Nephron (organoid): ENCODE measurements at regions not wholly inside any gene's neighbourhood (a gene's known extent, or its start where the extent isn't known, plus 50 kb on each side); places are given as distances from the start of the nearest gene placed in this dataset.

Experiments
- H3K27ac Mint-ChIP-seq, 3 experiments: 2 replicates each; pipeline ENCODE4 v1.8.0; 2020; ENCODE audit warnings: mixed read lengths in 3 of 3, mild to moderate bottlenecking in 2 of 3, moderate library complexity in 1 of 3
- H3K27me3 Mint-ChIP-seq: 2 replicates; pipeline ENCODE4 v1.8.0; 2021; ENCODE audit warnings: low read depth, mild to moderate bottlenecking, moderate library complexity, mixed read lengths
- H3K36me3 Mint-ChIP-seq: 2 replicates; pipeline ENCODE4 v1.8.0; 2020; ENCODE audit warnings: low read depth, mixed read lengths
- H3K4me1 Mint-ChIP-seq: 2 replicates; pipeline ENCODE4 v1.8.0; 2020; ENCODE audit warnings: mixed read lengths
- H3K4me3 Mint-ChIP-seq, 3 experiments: 2 replicates each; pipeline ENCODE4 v1.8.0; 2020; ENCODE audit warnings: mild to moderate bottlenecking in 3 of 3, mixed read lengths in 3 of 3, moderate library complexity in 2 of 3
- H3K9me3 Mint-ChIP-seq: 2 replicates; pipeline ENCODE4 v1.8.0; 2020; ENCODE audit warnings: mixed read lengths
- CTCF ChIP-seq, 3 experiments: fragments of 200-600 bp; sonication (generic); IDR thresholded peaks; one replicate each; pipeline ENCODE4 v1.5.0; 2021; ENCODE audit warnings: antibody characterized with exemption in 3 of 3; ENCODE audit not compliant: unreplicated experiment in 3 of 3

GRCh38 chr11:25988178-25988577, 343.8 kb upstream of the ANO3 start:
- Mint-ChIP-seq H3K4me3 (no peak overlapping the region), H3K27ac (peak overlapping the region in 2 of 3 experiments; percentile 38 to 67), H3K4me1 (peaks cover 19% of the 10 kb centered on the region), H3K36me3 (no peaks in the 10 kb centered on the region), H3K27me3 (no peaks in the 10 kb centered on the region), H3K9me3 (no peaks in the 10 kb centered on the region)
- TF ChIP-seq CTCF (IDR thresholded peaks at IDR 0.05; ENCODE audit: unreplicated experiment in 3 of 3), result no peak

- H3K27me3 Mint-ChIP-seq, result no peaks in the 10 kb centered on the region
- H3K9me3 Mint-ChIP-seq, result no peaks in the 10 kb centered on the region
- peaks cover 36% of the 10 kb centered on the region for H3K4me1 Mint-ChIP-seq
- TF ChIP-seq CTCF (IDR thresholded peaks at IDR 0.05; ENCODE audit: unreplicated experiment in 3 of 3), result no peak
- H3K27ac Mint-ChIP-seq, result peak overlapping the region in 1 of 3 experiments; percentile 11
- no peak overlapping the region for H3K4me3 Mint-ChIP-seq
- H3K36me3 Mint-ChIP-seq, result no peaks in the 10 kb centered on the region
These were observed 341.5 kb upstream of the ANO3 start for GRCh38 chr11:25990406-25990805.

- H3K27ac Mint-ChIP-seq, result no peak overlapping the region
- H3K4me3 Mint-ChIP-seq, result no peak overlapping the region
- H3K9me3 Mint-ChIP-seq, result no peaks in the 10 kb centered on the region
- TF ChIP-seq CTCF (IDR thresholded peaks at IDR 0.05; ENCODE audit: unreplicated experiment in 3 of 3), result no peak
- H3K4me1 Mint-ChIP-seq, result peaks cover 41% of the 10 kb centered on the region
- H3K36me3 Mint-ChIP-seq, result no peaks in the 10 kb centered on the region
- H3K27me3 Mint-ChIP-seq, result no peaks in the 10 kb centered on the region
These were observed 340.5 kb upstream of the ANO3 start for GRCh38 chr11:25991476-25991875.

GRCh38 chr11:25992294-25992693, 339.6 kb upstream of the ANO3 start:
- peaks cover 41% of the 10 kb centered on the region for H3K4me1 Mint-ChIP-seq
- no peaks in the 10 kb centered on the region for H3K36me3 Mint-ChIP-seq
- H3K27me3 Mint-ChIP-seq, result no peaks in the 10 kb centered on the region
- no peak for TF ChIP-seq CTCF (IDR thresholded peaks at IDR 0.05; ENCODE audit: unreplicated experiment in 3 of 3)
- H3K9me3 Mint-ChIP-seq, result no peaks in the 10 kb centered on the region
- H3K4me3 Mint-ChIP-seq, result no peak overlapping the region
- H3K27ac Mint-ChIP-seq, result peak overlapping the region in 1 of 3 experiments; percentile 23

- no peaks in the 10 kb centered on the region for H3K36me3 Mint-ChIP-seq
- no peak overlapping the region for H3K4me3 Mint-ChIP-seq
- no peak for TF ChIP-seq CTCF (IDR thresholded peaks at IDR 0.05; ENCODE audit: unreplicated experiment in 3 of 3)
- no peaks in the 10 kb centered on the region for H3K9me3 Mint-ChIP-seq
- H3K27me3 Mint-ChIP-seq, result no peaks in the 10 kb centered on the region
- peaks cover 38% of the 10 kb centered on the region for H3K4me1 Mint-ChIP-seq
- peak overlapping the region in 1 of 3 experiments; percentile 23 for H3K27ac Mint-ChIP-seq
These were observed 338.9 kb upstream of the ANO3 start for GRCh38 chr11:25993016-25993415.

GRCh38 chr11:26011474-26011873, 320.5 kb upstream of the ANO3 start:
- Mint-ChIP-seq H3K27ac (no peak overlapping the region), H3K4me3 (no peak overlapping the region), H3K36me3 (no peaks in the 10 kb centered on the region), H3K9me3 (no peaks in the 10 kb centered on the region), H3K27me3 (no peaks in the 10 kb centered on the region), H3K4me1 (no peaks in the 10 kb centered on the region)
- no peak for TF ChIP-seq CTCF (IDR thresholded peaks at IDR 0.05; ENCODE audit: unreplicated experiment in 3 of 3)
